Activated CD8-positive, alpha-beta memory T cell treated with anti-CD3 and anti-CD28 coated beads, Interleukin-2, amount 50 U/mL, for 48 hours (primary cell): ENCODE measurements at regions not wholly inside any gene's neighbourhood (a gene's known extent, or its start where the extent isn't known, plus 50 kb on each side); places are given as distances from the start of the nearest gene placed in this dataset.
"Not testable (repeated sequence)": the region's sequence is repeated elsewhere in the genome, so short reads cannot be mapped to it uniquely, and the experiment has no call there.

ENCODE experiments used
- DNase-seq: peaks from one replicate; pipeline ENCODE4 v3.0.0-alpha.2; 2020

DNA sequence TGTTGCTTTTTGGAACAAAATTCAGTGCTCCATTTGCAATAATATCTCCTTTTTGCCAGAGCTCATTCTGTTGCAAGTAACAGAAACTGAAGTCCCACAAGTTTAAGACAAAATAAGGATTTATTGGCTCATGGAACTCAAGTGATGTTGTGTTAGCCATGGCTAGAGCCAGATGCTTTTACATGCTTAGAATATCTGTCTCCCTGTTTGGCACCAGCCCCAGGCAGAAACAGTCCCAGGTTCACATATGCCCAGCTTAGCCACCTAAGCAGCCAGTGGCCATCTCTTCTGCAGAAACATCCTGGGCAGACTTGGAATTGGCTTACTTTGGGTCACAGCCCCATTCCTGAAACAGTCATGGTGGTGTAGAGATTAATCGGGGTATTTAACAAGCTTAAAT lies 540.9 kb upstream of the SGCD start:
- no peak for DNase-seq

DNA sequence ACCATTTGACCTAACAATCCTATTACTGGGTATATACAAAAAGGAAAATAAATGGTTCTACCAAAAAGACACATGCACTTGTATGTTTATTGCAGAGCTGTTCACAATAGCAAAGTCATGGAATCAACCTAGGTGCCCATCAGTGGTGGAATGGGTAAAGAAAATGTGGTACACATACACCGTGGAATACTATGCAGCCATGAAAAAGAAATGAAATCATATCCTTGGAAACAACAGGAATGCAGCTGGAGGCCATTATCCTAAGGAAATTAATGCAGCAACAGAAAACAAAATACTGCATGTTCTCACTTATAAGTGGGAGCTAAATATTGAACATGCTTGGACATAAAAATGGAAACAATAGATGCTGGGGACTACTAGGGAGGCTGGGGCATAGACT lies 534.1 kb upstream of the SGCD start:
- no peak for DNase-seq

DNA sequence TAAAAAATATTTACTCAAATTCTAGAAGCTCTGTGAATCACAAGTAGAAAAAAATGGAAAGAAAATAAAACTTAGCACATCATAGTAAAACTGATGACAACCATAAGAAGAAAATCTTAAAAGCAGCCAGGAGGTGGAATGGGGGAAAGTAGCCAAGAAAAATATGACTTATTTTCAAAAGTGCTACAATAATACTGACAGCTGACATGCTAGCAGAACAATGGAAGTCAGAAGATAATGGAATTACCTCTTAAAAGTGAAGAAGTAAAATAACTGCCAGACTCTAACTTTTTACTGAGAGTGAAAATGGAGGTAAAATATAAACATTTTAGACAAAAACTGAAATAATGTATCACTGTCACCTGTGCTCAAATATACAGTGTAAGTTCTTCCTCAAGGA lies 532.2 kb upstream of the SGCD start:
- DNase-seq: no peak

DNA sequence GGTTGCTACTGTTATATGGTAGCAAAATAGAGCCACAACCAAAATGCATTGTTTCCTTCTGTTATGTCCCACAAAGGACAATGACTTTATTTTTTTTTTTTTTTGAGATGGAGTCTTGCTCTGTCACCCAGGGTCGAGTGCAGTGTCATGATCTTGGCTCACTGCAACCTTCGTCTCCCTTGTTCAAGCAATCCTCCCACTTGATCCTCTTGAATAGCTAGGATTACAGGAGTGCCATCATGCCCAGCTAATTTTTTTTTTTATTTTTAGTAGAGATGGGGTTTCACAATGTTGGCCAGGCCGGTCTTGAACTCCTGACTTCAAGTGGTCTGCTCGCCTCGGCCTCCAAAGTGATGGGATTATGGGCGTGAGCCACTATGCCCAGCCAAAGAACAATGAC lies 527.7 kb upstream of the SGCD start:
- no peak for DNase-seq

DNA sequence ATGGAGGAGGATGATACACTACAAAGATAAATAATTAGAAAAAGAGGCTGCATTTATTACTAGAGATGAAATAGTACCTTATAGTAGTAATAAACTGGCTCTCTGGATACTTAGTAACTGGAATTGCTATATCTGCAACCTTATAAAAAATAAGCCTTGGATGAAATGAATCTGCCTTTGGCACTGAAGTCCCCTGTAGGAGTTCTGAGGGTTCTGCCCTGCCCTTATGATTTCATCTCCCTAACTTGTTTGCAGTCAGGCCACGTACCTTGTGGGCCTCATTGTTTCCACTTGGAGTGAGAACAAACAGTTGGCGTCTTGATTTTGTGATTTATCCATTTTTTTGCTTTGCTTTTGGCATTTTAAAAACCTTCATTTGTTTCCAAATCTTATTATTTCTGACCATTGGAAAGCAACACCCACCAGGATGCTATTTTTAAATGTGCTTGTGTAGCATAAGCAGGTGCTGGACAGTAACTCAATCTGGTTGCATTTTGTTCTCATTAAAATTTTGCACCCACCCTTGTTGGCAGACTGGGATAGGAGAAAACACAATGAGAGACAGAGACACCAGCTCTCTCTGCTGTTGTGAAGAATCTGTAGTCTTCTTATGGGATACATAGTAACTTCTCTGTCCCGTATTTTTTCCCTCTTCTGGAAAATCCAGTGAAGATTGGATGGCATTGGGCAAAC lies 518.9 kb upstream of the SGCD start:
- DNase-seq: no peak

DNA sequence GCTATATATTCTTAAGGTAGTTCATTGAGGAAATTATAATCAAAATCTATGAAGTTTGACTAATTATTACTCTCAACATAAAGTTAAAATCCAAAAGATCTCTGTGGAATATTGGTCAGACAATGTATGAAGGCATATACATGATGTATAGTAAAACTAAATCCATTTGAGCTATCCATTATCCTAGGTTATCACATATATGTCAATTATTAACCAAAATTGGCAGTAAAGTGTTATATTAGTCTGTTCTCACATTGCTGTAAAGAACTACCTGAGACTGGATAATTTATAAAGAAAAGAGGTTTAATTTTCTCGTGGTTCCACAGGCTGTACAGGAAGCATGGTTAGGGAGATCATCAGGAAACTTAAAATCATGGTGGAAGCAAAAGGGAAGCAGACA lies 511.7 kb upstream of the SGCD start:
- DNase-seq: no peak

DNA sequence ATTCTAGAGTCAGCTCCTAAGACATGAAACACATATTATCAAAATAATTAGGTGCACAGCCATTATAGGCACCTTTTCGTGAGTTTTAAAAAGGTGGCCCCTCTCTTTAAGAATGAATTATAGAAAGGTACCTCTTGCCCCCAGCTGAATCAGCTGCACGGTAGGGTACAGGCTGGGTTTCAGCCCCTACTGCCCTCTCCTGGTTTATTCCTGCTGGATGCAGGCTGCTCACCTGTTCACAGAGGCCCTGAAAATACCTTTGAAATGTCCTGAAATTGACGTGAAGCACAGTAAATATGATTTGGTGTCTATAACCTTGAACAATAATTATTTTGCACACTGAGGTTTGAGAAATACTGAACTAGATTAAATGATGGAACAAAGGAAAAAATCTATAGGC lies 504.8 kb upstream of the SGCD start:
- DNase-seq: no peak

DNA sequence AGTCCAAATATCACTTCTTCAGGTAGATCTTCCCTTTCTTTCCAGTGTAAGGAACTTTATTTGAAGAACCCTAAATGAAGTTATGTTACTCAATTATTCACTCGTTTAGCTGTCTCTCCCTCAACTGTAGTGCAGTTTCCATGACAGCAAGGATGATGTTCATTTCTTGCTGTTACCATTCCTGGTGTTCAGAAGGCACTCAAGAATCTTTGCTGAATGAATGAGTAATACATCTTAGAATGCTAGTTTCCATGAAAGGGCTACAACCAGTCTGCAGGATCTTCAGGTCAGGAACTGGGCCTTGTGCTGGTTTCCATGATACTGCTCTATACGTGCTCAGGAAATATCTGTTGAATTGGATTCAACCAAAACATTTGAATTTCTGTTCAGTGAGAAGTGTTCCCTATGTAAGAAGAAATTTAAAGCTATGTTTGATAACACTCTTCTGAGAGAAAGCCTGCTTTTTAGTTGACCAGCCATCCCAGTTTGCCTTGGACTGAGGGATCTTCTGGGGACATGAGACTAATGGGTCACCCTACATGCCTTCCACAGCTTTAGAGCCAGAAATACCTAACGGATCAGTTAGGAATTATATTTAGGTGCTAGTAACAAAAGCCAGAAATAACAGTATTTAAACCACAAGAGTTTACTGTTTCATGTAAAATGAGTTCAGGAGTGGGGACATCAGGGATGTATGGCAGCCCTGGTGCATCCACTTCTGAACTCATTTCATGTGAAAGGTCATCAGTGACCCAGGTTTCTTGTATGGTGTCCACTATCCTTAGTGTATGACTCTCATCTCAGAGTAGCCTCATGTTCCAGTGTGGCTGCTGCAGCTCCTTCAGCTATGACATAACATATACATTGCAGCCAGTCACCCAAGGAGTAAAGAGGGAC lies 500.1 kb upstream of the SGCD start:
- no peak for DNase-seq

DNA sequence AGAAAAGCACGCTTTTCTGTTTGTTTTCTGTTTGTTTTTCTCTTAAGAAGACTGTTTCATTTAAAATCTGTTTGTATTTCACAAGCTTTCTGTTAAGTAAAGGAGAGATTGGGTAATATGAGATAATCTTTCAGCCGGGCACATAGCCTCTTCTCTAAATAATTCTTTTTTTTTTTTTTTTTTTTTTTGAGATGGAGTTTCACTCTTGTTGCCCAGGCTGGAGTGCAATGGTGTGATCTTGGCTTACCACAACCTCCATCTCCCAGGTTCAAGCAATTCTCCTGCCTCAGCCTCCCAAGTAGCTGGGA lies 499.5 kb upstream of the SGCD start:
- DNase-seq: not testable (repeated sequence)

DNA sequence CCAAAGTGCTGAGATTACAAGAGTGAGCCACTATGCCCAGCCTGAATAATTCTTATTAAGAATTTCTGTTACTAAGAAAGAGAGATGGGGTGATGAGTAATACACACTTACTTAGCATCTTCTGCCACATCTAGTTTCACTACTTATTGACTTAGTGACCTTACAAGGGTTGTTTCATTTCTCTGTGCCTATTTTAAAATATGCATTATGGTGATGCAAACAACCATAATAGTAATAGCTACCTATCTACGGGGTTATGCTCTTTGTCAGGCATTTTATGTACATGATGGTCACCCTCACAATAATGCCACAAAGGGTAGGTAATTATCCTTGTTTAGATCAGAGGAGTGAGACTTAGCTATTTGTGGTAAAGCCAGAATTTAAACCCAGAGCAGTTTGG lies 499.0 kb upstream of the SGCD start:
- DNase-seq: no peak

DNA sequence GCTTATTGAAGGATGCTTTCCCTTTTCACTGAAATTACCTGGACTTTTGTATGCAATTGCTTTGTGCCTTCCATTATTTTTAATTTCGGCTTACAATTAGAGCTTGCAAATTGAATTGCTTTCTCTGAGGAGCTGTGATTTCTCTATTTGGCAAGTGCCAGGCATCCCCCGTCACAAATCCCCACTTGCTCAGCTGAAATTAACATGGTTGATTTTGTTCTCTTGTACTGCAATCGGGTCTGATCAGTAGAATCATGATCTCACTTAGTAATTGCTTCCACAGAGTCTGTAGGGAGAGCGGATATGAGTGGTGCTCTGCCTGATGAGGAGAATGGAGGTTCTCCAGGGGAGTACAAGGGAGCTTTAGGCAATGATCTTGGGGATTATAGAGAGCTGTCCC lies 495.5 kb upstream of the SGCD start:
- no peak for DNase-seq

DNA sequence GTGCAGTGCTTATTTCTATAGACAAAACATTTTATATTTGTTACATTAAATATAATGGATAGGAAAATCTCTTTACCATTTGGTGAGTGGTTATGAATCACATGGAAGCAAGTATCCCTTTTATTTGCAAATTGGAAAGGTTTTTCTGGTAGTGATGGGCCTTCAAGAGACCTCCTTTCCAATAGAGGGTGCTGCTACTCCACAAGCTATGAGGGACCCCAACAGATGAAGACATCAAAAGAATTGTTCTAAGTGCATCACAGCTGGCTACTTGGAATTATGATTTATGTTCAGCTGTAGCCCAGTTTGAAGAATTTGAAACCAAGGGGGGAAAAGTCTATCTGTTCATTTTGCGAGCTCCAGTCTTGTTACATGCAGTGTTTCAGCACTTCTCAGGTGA lies 493.7 kb upstream of the SGCD start:
- DNase-seq: no peak

DNA sequence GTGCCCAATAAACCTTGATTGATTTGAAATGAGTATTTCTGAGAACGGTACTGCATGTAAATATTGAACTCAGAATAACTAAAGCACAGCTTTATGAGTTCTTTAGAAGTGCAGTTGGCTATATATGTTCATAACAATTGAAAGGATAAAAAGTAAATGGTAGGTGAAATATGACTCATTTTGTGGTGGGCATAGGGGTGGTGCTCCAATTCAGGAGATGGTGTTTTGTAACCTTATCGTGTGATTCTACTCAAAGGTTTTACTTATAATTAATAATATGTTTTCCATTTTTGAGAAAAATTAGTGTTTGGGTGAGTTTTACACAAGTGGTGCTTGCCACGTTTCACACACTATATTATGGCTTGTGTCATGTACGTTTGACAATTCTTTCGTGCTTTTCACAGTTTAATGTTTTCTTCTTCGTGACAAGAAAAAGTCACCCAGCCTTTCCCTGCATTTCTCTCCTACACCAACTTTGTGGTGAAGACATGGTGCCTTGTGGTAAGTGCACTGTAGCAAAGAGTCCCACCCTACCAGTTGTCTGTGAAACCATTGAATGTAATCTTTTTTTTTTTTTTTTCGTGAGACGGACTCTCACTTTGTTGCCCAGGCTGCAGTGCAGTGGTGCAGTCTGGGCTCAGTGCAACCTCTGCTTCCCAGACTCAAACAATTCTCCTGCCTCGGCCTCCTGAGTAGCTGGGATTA lies 492.5 kb upstream of the SGCD start:
- no peak for DNase-seq

DNA sequence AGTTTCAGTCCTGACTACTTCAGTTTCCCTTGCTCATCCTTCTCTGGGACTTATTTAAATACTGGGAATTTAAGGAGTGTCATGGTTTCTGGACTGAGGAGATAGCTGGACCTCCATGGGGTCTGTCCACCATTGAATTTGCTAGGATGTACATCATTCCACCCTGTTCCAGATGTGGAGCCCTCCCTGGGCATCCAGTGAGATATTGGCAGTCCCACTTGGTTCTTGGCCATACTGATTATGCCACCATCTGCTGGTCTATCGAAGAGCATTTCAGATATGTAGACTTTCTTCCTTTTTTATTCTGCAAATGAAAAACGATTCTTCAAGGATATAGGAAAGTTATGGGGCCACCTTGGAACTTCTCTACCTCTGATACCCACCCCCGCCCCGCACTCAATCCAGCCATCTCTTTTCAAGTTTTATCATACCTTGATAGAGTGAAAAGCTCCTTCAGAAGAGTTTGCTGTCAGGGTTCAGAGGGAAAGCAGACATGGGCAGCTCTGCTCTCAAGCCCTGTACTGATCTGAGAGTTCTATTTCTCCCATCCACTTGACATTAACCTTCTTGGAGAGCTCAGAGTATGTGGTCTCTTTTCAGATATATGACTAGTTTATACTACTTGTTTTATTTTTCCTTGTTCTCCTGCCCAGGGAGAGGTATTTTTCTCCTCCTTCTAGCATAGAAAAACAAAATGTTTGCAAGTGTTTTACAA lies 490.7 kb upstream of the SGCD start:
- DNase-seq: no peak

DNA sequence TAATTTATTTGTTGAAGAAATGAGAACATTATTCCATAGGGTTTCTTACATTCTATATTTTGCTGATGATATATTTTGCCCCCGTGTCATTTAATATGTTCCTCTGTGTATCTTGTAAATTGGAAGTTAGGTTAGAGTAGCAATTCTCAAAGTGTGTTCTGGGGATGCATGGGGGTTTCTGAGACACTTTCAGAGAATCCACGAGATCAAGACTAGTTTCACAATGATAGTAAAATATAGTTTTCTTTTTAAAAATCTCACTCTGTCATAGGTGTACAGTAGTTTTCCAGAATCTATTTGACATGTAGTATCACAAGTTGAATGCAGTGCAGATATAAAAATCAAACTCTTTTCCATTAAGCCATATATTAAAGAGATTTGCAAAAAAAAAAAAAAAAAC lies 488.6 kb upstream of the SGCD start:
- DNase-seq: no peak

DNA sequence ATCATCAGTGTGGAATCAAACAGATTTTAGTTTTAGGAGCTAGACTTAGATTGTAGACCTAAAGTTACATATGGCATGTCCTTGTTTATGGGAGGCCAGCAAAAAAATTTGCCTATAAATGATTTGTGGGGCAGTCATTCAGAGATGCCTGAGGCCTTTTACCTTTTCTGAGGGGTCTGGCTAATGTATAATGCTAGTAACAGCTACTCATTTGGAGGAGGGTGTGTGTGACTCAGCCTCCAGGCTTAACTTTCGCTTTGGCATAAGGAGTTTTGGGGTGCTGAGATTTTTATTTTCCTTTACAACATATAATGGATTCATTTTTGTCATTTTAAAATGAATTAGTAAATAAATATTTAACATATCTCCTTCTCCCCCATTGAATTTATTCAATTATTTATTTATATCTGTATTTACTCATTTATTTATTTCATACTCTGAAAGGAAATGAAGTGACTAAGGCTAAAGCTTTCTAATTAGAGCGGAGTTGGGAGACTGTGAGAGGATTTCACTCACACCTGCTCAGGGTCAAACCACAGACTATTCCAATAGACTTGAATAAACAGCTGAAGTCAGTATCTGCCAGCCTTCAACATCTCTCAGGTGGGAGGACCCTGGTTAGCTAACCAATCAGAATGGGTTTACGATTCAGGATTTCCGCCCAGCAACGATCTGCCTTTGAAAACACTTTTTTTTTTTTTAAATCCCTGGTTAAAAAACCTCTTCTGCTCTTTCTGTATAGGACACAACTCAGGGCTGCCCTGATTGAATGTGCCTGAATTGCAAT lies 487.5 kb upstream of the SGCD start:
- no peak for DNase-seq

DNA sequence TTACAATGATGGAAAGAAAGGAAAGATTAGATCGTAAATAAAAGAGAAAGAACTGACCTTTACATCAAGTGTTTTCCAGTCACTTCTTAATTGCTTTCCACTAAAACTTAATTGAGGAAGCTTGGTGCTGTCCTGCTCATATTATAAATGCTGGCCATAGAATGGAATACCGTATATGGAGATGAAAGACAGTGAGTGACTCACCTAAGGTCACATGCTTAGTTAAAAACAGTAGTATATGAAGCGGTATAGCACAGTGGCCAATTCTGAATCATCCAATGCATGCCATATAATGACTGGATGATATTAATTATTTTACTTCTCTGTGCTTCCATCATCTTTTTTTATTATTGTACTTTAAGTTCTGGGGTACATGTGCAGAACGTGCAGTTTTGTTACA lies 482.4 kb upstream of the SGCD start:
- no peak for DNase-seq

DNA sequence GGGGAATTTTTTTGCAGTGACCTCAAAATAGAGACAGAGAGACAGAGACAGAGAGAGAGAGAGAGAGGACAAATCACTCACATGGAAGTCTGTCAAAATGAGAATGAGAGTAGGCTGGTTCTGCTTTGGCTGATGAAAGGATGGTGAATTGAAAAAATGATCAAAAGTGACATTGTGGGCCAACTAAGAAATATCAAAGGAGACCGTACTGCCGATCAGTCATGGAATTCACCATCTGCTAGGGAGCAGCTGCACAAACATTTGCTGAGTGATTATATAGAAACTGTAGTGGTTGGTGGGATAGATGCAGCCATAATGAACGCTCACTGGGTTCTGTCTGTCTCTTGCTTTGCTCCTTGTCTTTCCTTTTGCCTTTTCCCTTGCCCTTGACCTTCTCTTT lies 476.6 kb upstream of the SGCD start:
- no peak for DNase-seq

DNA sequence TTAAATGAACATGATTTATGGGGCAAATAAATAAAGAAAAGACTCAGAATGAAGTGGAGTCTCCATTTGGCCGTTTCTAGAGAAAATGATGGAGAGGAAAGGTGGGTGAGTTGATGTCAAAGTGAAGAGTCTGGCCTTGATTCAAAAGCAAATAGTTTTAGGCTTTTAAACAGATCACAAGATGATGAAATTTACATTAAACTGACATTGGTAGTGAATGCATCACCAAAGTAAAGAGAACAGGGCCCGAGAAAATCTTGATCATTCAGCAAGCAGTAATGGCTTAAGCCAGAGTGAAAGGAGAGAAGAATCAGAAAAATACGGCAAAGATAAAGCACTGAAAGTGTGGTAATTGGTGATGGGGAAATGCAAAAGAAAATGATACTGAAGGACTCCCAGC lies 460.0 kb upstream of the SGCD start:
- no peak for DNase-seq

DNA sequence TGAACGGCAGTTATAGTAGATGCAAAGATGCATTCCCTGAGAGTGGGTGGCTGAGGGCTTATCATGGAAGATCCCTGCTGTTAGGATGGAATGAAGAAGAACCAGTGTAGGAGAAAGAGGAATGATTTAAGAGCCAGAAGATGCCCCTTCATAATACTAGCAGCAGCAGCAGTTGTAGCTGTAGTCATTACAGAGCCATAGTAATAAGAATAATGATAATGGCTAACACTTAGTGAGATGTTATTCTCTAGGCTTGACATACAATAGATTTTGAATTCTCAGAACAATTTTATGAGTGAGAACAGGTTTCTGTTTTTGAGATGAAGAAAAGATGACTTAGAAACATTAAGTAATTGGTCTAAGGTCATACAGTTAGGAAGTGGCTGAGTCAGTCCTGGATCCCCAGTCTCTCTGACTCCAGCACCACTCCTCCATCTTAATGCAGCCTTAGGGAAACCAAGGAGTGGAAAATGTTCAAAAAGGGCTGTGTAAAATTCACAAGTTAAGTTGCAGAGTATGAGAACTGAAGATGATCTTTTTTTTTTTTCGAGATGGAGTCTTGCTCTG lies 459.4 kb upstream of the SGCD start:
- DNase-seq: no peak

DNA sequence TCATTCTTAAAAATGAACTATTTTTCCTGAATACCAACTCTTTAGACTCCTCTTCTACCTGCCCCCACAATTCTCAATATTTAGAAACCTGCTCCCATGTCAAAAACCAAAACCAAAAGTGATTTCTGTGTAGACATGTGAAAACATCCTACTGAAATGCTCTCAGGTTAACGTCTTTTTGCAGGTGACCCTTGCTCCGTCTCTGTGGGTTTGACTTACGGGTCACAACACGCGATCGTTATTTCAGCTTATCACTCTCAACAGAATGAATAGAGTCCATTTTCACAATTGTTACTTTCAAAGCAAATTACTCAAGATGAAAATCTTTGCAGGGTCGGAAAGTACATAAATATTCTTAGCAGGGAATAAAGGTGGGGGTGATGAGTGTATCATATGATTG lies 456.3 kb upstream of the SGCD start:
- DNase-seq: no peak

DNA sequence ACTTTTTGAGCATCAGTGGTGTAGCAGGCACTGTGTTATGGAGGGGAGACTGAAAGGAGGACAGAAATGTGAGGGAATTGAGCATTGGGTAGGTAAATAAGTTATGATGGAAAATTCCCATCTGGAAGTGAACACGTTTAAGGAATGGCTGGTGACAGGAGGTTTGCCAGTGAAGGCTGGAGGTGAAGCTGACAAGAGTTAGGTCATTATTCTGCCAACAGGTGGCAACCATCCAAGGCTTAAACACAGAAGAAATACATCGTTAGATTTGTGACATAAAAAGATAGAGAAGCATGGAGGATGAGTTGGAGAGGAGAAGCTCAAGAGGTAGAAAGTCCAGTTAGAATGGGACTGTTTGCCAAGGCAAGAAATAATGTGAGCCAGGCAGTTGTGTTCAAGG lies 455.3 kb upstream of the SGCD start:
- no peak for DNase-seq
